Fibroblast of skin of right quadriceps (primary cell): ENCODE measurements at regions not wholly inside any gene's neighbourhood (a gene's known extent, or its start where the extent isn't known, plus 50 kb on each side); places are given as distances from the start of the nearest gene placed in this dataset.
"Not testable (repeated sequence)": the region's sequence is repeated elsewhere in the genome, so short reads cannot be mapped to it uniquely, and the experiment has no call there.

Source experiments
- DNase-seq: peaks from one replicate; pipeline ENCODE4 v3.0.0-alpha.2; 2013

DNA sequence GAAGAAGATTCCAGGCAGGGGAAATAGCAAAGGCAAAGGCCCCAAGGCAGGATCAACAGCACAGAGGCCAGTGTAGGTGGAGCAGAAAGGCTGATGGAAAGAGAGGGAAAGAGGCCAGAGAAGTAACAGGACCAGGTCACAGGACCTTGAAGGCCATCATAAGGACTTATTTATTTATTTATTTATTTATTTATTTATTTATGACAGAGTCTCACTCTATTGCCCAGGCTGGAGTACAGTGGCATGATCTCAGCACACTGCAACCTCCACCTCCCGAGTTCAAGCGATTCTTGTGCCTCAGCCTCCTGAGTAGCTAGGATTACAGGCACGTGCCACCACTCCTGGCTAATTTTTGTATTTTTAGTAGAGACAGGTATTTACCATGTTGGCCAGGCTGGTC, 731.1 kb downstream of the MAFB start:
- DNase-seq, result not testable (repeated sequence)

DNA sequence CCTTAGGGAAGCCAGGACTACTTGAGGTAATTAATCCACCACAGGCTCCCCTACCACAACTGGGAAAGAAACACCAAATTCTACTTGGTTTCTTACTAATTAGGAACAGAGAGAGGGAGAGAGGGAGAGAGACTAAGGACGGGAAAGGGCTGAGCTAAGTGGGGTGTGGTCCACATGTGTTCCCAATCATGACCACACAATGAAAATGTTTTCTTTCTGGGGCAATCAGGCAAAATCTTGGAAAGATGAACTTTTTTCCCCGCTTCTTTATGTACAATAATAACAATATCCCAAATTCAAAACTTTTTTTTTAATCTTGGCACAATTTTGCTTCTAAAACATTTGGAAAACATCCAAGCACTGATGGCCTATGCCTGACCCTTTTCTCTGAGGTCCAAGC, 734.4 kb downstream of the MAFB start:
- DNase-seq, result peak; percentile 55

GRCh38 chr20:39946931-39947330, 742.1 kb downstream of the MAFB start:
- DNase-seq, result no peak

DNA sequence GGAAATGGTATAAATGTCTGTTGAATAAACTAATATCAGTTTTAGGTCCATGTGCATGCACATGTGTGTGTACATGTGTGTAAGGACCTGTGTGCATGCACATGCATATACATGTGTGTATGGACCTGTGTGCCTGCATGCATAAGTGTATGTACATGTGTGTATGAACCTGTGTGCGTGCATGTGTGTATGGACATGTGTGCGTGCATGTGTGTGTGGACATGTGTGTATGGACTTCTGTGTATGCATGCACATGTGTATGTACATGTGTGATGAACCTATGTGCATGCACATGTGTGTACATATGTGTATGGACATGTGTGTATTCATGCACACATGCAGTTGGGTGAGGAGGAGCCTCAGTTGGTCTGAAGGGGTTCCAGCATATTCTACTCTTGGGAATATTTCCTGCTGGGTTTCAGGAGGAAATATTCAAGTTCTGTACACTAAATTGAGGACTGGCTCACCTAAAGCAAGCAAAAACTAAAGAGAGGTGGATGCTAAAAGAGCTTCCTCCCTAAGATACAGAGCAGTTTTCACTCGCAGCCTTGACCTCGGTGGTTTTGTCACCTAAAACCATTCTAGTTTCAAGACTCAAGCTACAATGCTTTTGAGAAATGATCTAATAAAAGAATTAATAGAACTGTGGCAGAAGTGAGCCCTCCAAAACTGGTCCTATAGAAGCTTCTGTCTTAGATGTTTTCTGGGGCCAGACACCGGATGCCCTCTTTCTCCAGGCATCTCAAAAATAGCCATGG, 742.8 kb downstream of the MAFB start:
- DNase-seq, result no peak

DNA sequence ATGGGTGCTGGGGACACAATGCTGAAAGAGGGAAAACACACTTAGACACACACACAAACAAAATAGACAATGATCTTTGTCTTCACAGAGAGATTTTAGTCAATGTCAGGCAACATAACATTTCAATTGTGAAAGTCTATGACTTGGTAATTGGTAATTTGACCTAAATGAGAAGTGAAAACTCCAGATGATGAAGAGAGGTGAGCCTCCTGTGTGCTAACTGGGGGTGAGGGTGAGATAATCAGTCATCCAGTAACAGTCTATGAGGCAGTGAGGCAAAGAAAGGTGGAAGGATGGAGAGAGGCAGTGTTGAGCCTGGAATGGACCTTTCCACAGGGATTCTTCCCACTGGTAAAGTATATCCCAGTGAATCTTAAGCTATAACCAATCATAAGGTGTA, 744.2 kb downstream of the MAFB start:
- no peak for DNase-seq

- DNase-seq, result no peak
Measured at GRCh38 chr20:39943336-39943735, 745.7 kb downstream of the MAFB start.

DNA sequence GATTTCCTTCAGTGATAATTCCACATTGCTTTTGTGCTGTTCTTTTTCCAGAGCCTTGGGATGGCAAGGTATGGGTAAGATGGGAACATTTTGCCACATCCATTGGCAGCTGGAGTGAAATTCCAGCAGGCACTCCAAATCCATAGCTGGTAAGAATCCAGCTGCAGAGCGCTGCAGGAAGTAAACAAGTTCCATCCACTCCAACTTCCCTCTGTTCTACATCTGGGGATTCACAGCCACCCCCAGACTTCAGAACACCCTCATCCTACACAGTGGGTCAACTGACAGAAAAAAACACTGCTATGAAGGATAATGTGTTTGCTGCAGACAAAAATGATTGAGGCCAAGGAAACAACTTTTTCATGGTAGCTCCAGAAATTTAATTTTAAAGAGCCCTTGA, 747.8 kb downstream of the MAFB start:
- no peak for DNase-seq

GRCh38 chr20:39939241-39939865, 749.7 kb downstream of the MAFB start:
- peak; percentile 40 for DNase-seq

- DNase-seq, result no peak
Measured at GRCh38 chr20:39936401-39936800, 752.6 kb downstream of the MAFB start.

DNA sequence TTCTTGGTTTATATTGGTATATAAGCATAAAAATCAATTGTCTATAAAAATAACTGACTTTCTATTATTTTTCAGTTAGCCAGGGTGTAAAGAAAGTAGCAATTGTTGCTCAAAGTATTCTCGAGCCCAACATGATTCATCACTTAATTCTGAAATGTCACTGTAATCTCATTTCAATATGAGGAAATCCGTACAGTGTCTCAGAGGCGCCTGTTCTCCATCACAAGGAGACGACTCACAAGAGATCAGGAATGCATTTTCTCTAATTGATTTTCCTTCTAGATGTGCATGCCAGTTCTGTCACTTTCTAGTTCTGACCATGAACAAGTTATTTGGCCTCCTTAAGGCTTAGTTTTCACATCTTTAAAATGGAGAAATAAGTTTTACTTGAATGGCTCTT, 753.1 kb downstream of the MAFB start:
- peak; percentile 49 for DNase-seq

DNA sequence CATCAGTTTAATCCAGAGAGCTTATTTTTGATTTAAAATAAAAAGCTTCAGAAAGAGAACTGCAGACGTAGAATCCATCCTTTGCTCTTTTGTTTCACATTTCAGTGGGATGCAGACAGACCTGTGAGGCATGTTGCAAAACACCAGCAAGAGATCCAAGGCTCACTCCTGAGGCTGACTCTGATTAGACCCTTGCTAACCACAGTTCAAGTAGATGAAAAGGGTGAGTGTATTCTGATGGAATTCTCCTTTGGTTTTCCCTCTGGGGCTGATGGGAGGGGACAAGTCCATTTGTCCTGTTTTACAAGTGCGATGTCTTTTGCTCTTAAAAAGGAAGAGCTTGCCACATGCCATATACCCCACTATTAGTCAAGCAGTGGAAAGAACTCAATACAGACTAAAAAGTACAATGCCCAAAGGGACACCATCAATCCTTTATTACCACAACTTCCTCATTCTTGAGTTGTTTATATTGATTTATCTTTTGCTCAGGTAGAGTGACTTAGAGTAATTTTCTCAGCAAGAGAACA, 772.7 kb downstream of the MAFB start:
- peak; percentile 7 for DNase-seq

DNA sequence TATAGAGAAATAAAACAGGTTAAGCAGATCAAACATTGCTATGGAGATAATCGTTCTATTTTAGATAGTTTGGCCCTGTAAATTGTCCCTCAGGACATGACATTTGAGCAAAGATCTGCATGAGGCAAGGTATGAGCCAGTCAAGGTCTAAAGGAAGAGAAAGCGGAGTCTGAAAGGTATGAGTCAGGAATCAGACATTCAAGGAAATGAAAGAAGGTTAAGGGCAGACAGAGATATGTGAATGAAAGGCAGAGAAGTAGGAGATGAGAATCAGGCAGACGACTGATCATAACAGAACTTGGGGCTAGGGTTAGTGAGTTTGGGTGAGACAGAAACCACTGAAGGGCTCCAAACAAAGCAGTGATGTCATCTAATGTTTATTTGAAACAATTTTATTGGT, 775.8 kb downstream of the MAFB start:
- no peak for DNase-seq

- DNase-seq, result no peak
Measured at GRCh38 chr20:39911497-39911896, 777.5 kb downstream of the MAFB start.

- no peak for DNase-seq
Measured at GRCh38 chr20:39910536-39910935, 778.5 kb downstream of the MAFB start.

GRCh38 chr20:39909447-39909846, 779.6 kb downstream of the MAFB start:
- DNase-seq, result no peak

- DNase-seq, result no peak
Measured at GRCh38 chr20:39904476-39905112, 784.4 kb downstream of the MAFB start.

- DNase-seq, result no peak
Measured at GRCh38 chr20:39903806-39904465, 785.1 kb downstream of the MAFB start.

DNA sequence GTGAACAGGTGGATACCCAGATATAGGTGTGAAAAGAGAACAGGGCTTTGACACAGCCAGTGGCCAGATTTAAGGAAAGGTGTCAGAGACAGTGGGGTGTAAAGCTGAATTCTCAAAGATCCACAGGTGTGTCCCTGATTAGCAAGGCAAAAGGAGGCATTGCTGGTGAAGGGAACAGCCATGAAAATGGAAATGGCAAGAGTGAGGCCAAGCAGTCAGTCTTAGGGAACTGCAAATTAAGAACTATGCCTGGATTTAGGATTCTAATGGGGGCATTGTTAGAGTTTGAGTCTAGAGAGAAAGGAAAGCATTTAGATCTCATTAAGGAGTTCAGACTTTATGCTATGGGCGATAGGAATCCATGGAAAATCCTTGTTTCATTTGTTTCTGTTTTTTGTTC, 789.2 kb downstream of the MAFB start:
- no peak for DNase-seq

GRCh38 chr20:39898467-39898852, 790.6 kb downstream of the MAFB start:
- DNase-seq, result no peak

- DNase-seq, result peak; percentile 35
Measured at GRCh38 chr20:39897781-39898466, 791.1 kb downstream of the MAFB start.

- DNase-seq, result peak; percentile 94
Measured at GRCh38 chr20:39897058-39897457, 792.0 kb downstream of the MAFB start.

DNA sequence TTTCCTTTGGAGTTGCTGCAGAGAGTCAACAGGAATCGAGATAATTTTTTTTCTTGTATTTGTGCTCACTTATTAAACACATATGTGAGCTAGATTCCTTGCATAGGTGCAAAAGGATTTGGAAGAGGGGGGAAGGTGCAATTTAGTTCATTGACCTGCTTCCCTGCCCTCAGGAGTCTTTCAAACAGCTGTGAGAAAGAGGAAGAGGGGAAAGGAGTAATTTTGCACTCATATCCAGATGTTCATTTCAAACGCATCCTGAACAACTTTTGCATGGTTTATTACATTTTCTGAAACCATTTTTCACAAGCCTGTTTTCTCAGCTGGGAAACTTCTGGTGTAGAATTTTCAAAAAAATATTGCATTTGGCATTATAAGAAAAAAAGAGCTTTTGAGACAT, 795.0 kb downstream of the MAFB start:
- DNase-seq, result no peak
